OCI-LY1 (cell line): ENCODE measurements at regions not wholly inside any gene's neighbourhood (a gene's known extent, or its start where the extent isn't known, plus 50 kb on each side); places are given as distances from the start of the nearest gene placed in this dataset.

Experiments used
- CTCF ChIP-seq: fragments of 200-600 bp; sonication (generic), shearing (Covaris generic); IDR thresholded peaks from 2 replicates; pipeline ENCODE4 v1.5.1; 2017; ENCODE audit warnings: mild to moderate bottlenecking, antibody characterized with exemption, low read length, moderate library complexity, mixed read lengths
- EZH2 ChIP-seq: fragments of 200-600 bp; sonication (generic), shearing (Covaris generic); IDR thresholded peaks from 2 replicates; pipeline ENCODE4 v1.8.0; 2017; ENCODE audit warnings: borderline replicate concordance, mixed run types, mild to moderate bottlenecking, antibody characterized with exemption, low read length, moderate library complexity, mixed read lengths

DNA sequence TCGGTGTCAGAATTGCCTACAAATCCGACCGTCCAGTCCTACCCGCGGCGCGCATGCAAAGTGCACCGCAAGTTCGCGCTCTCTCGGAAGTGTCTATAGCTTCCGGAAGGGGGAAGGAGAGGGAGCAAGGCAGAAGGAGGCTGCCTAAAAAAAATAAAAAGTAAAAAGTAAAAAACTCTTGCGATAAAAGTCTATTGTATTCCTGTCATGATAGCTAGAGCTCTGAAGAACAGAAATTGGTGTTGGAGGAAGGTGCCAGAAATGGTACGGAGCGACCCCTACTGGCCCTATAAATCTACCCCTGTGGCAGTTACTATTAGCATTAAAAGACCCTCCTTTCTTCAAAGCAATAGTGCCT is 241.5 kb downstream of the KDM5D start:
- TF ChIP-seq EZH2 (no peak), CTCF (peak; percentile 50; the same call in 1 of the 2 replicates)
